ENCODE measurements at regions not wholly inside any gene's neighbourhood (a gene's known extent, or its start where the extent isn't known, plus 50 kb on each side); places are given as distances from the start of the nearest gene placed in this dataset.

DNA sequence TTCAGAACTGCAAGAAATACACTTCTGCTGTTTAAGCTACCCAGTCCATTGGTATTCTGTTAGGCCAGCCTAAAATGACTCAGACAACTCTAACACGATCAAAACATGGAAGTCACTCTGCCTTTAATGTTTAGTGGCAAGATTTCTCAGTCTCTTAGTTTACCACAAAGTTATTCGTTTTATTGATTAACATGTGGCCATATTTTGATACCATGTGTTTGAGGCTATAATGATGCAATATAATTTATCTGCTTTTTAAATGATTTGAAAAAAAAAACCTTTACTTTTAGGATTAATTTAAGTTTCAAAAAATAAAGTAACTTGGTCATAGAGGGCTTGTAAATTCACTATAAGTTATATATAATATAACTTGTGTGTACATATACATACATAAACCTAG lies 223.4 kb downstream of the SPRY2 start (continued):
- TF ChIP-seq ZNF462 (CRISPR knock-in tag; IDR thresholded peaks at IDR 0.05) (no peak), ZNF331 (CRISPR knock-in tag; IDR thresholded peaks at IDR 0.05; ENCODE audit: low read depth) (no peak), EZH2phosphoT487 (IDR thresholded peaks at IDR 0.05; ENCODE audit: unreplicated experiment) (no peak), POLR2AphosphoS5 (IDR thresholded peaks at IDR 0.05; ENCODE audit: low read depth) (no peak), ZNF114 (CRISPR knock-in tag; IDR thresholded peaks at IDR 0.05) (no peak), CREB1 (CRISPR knock-in tag; IDR thresholded peaks at IDR 0.05; ENCODE audit: low read depth) (no peak), STAT1 (IDR thresholded peaks at IDR 0.05; ENCODE audit: unreplicated experiment) (no peak), JUNB (IDR thresholded peaks at IDR 0.05; ENCODE audit: unreplicated experiment) (no peak), ETS1 (IDR thresholded peaks at IDR 0.05) (no peak)

- H3K27ac ChIP-seq (ENCODE audit: low read depth) = no peak overlapping the region
Observed at GRCh38 chr13:80116107-80116506, 224.8 kb downstream of the SPRY2 start.

More at GRCh38 chr13:80116107-80116506, 224.8 kb downstream of the SPRY2 start:
- H3K27me3 Mint-ChIP-seq (ENCODE audit: insufficient read depth, low read depth, poor library complexity) = no peaks in the 10 kb centered on the region
- H3K79me2 ChIP-seq (replicated peaks; ENCODE audit: insufficient read depth) = no peaks in the 10 kb centered on the region
- H3K27me3 ChIP-seq (ENCODE audit: insufficient read depth) = no peaks in the 10 kb centered on the region
- no peaks in the 10 kb centered on the region for H3K36me3 Mint-ChIP-seq (ENCODE audit: low read depth)
- H3K9me2 ChIP-seq (ENCODE audit: insufficient read depth) = no peaks in the 10 kb centered on the region
- no peak for TF ChIP-seq NANOG (IDR thresholded peaks at IDR 0.05; ENCODE audit: borderline replicate concordance)
- ATAC-seq (no peak), DNase-seq (ENCODE audit: low spot score) (no peak)
- H3K4me2 ChIP-seq = no peak overlapping the region
- H4K20me1 ChIP-seq (replicated peaks; ENCODE audit: insufficient read depth) = no peaks in the 10 kb centered on the region
- H3F3A ChIP-seq (replicated peaks; ENCODE audit: low read depth) = no peaks in the 10 kb centered on the region
- peaks cover 13% of the 10 kb centered on the region; the same call in 2 of the 3 replicates for H3K4me1 Mint-ChIP-seq
- no peak overlapping the region for H2AFZ ChIP-seq
- 0 out of 2 replicates have a peak overlapping the region, but pooled peaks have one; percentile 67 for H3K27ac Mint-ChIP-seq
- H3K4me1 ChIP-seq (ENCODE audit: insufficient read depth) = peaks cover 6% of the 10 kb centered on the region; the same call in 1 of the 2 replicates
- H3K36me3 ChIP-seq (ENCODE audit: insufficient read depth) = no peaks in the 10 kb centered on the region
- no peak overlapping the region for H3K4me3 ChIP-seq
- no peak overlapping the region for H3K4me3 Mint-ChIP-seq
- H3K9me3 Mint-ChIP-seq = no peaks in the 10 kb centered on the region

Data from GM23338 (cell line).